Hematopoietic multipotent progenitor cell treated with erythropoietin and hydrocortisone succinate and interleukin-3 and kit ligand, for 6 days (in vitro differentiated cells): ENCODE measurements at regions not wholly inside any gene's neighbourhood (a gene's known extent, or its start where the extent isn't known, plus 50 kb on each side); places are given as distances from the start of the nearest gene placed in this dataset.

Source experiments
- DNase-seq: peaks from one replicate; pipeline ENCODE4 v3.0.0-alpha.2; 2015

DNA sequence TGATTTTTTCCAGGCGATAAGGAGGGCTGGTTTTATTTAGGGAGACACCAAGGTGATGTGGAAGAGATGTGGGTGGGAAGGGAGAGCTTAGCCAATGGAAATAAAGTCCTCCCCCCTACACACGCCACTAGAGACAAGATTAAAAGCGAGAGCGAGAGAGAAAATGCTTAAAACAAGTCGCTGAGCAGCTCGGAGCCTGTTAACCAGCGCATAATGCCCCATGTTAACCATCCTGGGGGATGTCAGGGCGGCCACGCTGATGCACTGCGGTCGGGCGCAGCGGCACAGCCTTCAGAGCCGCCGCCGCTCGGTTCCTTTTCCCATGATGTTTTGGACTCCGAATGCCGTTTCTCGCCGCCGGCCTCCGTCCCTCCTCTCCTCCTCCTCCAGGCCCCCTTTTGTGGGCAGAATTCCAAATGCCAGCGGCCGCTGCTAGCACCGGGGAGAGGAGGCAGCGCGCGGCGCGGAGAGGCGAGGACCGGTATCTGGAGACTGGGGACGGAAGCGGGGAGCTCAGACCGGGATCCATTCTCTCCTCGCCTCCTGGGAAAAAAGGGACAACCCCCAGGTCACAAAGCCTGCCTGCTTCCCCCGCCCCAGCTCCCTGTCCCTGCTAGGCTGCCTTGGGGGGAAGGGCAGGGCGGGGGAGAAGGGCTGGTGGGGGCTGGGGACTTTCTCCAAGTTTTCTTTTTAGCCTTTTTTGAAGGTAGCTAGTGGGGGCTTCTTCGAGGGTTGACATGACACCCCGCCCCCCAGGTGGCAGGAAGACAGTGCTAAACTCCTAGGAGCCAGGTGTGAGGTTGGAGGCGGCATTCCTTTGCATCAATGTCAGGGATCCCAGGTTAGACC is 98.1 kb upstream of the CCL2 start:
- peak; percentile 10 for DNase-seq

DNA sequence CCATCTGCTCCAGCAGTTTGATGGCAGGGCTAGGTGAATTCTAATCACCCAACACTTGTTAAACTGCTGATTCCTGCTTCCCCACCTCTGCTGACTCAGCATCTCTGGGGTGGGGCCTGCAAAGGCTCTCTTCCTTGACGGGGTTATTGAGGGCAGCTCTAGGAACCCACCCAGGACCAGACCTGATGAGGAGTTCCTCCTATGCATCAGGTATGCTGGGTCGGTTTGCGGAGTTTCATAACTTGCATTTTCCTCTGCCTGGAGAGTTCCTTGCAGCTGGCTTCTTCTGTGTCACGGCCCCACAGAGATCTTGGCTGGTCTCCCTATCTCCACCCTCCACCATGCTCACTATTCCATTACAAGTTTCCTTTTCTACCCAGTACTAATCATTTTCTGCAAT is 93.4 kb upstream of the CCL2 start:
- DNase-seq = no peak

DNA sequence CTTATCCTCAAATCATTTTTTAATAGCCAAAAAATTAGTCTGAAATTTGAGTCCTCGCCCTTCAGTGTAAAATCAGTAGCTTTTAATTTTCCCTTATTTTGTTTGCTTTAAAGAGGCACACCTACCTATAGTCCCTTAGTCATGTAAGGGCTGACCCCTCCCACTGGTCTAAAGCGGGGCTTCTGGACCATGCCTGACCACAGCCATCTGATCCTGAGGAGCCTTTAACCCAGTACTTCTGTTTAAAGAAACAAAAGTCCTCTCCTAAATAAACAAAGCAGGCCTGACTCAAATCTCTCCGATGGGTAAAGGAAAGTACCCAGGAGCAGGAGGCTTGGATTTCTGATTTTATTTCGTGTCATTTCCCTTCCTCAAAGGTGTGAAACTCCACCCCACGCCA is 92.0 kb upstream of the CCL2 start:
- DNase-seq = no peak

DNA sequence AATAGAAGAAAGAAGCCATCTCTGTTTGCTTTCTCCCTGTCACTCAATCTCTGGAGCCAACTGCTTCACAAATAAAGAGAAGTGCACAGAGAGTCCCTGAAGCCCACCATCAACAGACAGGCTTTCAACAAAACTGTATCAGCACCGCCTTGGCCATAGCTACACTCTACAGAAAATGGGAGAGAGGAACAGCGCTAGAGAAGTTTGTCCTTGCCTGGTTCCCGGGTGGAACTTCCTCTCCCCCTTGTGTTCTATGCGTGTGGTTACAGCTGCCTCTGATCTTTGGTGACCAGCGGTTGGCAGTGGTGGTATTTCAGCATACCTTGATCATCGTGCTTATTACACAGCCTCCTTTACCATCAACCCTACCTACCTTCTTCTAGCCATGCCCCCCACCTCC is 91.4 kb upstream of the CCL2 start:
- DNase-seq = peak; percentile 58

DNA sequence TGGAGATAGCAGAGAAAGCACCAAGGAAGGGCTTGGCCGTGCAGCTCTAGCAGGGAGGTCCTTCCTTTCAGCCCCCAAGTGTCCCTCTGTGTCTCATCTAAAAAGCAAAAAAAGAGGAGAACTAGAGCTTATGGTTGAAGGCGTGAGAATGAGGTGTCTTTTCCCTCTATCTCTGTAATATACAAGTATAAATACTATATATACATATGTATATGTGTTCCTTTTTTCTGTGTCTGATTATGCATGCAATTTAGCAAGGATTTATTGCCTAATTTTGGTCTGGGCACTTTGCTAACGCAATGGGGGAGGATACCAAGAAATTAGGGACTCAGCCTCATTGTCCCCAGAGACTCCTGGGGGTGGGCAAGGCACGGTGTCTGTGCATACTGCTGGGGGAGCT is 90.2 kb upstream of the CCL2 start:
- no peak for DNase-seq

DNA sequence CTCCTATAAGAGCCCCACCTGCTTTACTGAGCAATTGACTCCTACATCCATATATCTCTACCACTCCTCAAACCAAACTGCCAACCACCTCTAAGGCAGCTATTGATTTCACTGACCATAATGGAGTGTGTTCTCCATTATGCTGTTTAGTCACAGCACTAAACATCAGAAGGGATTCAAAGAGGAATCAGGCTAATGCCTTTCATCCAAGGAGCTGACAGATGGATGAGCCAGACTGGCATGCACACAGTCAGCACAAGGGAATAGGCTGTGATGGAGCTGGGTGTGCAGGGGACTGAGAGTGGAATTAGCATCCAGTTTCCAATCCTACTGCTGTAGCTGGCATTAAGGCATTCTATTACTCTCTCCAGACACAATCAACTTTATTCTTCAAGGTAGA is 88.7 kb upstream of the CCL2 start:
- DNase-seq = no peak

DNA sequence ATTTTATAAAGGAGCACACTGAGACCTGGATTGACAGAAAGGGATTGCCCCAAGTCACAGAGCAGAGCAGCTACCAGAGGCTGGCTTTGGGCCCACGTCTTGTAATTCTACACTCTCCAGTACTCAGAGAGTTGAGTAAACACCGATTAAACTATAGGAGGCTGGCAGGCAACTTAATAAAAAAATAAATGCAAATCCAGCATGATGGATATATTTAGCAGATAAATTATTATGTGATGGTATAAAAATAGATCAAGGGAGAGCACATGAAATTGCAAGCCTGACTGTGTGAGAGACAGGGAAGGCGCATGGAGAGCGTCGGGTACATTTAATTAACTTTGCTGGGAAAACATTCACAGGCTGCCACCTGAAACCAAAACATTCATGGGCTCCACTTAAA is 87.7 kb upstream of the CCL2 start:
- DNase-seq = no peak

DNA sequence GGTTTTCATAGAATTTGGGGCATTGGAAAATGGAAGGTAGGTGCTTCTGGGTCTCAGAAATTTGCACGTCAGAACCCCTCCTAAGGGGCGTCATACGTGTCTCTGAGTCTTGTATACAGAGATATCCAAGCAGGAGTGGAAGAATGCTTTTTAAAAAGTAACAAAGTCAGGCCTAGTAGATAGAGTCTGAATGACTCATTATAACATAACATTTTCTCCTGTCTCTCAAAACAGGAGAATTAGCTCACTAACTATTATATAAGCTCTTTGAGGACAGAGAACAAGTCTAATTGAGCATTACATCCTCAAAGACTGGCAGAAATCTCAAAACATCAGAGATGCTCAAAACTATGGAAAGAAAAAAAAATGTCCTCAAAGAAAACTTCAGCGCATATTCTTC is 86.1 kb upstream of the CCL2 start:
- no peak for DNase-seq

DNA sequence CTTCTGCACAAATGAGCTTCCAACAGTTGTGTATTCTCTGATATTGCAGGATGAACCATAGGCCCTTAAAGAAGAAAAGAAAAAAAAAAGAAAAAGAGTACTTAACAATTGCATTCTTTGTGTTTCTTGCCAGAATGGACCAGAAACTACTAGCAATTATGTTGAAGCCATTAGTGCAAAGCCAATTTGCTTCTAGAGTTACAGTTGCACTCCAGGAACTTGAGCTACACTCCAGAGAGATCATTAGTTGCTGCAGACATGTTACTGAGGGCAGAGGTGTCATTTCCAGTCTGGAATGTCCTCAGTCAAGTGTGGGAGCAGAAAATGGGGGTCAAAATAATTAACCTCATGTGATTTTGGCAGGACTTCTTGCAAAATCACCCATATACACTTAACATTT is 85.6 kb upstream of the CCL2 start:
- no peak for DNase-seq

DNA sequence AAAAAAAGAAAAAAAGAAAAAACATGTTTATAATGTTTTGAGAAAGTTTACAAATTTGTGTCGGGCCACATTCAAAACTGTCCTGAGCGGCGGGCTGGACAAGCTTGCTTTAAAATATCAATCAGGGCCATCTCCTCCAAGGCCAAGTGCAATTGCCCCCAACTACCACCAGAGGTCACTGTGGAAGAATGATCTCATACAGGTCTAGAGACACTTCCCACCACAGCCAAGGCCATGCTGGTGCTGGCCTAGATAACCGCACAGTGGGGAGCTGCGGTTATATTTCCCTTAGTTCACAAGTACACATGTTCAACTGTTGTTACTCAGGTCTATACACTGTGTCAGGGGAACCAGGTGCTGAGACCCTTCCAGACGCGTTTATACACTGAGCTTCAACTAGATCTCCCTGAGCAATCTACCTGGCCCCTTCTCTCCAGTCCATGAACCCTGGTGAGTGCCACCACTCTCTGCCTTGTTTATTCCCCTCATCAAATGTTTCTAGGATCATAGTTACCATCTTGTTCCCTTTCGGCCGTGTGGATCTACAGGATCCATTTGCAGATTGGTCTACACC is 83.8 kb upstream of the CCL2 start:
- peak; percentile 91 for DNase-seq

DNA sequence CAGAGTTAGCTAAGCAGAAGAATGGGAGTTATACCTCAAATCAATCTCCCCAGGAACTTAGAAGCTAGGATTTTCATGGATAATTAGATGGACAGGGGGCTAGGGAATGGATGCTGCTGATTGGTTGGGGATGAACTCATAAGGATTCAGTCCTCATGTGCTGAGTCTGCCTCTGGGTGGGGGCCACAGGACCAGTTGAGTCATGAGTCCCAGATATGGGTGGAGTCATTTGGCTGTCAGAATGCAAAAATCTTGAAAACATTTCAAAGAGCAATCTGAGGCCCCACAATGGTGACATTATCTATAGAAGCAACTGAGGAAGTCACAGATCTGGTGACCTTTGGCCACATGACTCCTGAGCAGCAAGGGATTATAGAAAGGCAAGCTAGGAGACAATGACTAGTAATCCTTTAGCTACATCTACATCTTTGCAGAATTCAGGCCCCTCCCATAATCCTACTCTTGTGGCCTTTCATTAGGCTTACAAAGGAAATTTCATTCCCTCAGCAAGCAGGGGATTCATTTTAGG is 82.6 kb upstream of the CCL2 start:
- no peak for DNase-seq

DNA sequence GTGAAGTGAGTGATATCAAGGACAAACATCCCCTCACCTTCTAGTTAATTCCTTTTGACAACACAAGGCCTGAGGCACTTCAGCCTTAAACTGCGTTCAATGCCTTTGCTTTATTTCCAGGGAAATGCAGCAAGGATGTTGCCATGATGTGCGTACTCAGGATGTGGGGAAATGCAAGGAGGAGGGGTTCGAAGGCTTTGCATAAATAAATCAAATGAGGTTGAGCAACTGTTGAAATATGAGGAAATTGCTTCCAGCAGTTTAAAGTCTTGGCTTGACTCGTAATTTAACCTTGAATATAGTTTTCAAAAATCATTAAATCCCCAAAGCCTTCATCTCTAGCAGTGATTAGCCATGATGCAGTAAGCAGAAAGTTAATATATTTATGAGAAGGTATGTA is 81.8 kb upstream of the CCL2 start:
- DNase-seq = no peak

DNA sequence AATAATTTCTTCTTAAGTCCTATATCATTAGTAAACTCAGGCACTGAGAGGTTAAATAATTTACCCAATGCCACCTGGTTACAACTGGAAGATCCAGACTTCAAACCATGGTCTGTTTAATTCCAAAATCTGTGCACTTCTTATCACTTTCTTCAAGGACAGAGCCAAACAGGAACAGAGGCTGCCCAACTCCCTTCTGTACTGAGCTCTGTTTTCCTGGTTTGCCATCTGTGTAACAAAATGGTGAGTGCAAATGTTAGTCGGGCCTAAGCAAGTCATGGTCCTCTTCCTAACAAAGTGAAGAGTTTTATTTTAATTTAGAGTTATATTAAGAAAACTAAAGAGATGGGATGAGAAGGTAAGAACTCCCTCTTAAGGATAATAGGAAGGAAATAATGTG is 80.6 kb upstream of the CCL2 start:
- no peak for DNase-seq

DNA sequence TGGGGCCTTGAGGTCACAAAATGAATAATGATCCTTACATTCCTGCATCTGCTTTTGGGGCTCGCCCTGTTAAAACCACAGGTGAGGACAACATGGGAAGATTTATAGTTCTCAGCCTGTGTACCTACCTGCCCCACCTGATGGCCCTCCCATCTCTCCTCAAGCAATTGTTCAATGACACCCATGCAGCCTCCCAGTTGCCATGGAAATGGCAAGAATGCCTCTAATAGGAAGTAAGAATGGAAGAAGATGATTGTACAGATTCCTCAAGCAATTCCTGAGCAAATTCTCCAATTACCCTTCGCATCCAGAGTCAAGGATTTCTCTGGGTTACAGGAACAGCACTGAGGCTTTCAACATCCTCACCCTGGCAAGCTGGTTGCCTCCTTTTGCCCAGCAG is 78.6 kb upstream of the CCL2 start:
- no peak for DNase-seq

DNA sequence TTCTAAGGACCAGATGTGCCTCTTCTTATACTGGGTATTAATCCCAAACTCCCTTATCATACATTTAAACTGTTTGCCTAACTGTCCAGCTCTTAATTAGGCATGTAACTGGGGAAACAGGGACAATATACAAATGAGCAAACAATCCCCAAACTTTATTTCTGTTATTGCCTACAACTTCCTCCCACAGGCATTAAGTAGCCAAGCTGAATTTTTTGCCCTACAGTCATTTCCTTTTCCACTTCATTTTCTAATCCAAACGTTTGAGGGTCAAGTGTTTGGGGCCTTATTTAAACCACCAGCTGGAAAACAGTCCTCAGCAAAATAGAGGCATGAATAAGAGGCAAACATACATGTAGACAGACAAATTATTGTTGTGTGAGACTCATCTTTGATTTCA is 77.4 kb upstream of the CCL2 start:
- DNase-seq = no peak

DNA sequence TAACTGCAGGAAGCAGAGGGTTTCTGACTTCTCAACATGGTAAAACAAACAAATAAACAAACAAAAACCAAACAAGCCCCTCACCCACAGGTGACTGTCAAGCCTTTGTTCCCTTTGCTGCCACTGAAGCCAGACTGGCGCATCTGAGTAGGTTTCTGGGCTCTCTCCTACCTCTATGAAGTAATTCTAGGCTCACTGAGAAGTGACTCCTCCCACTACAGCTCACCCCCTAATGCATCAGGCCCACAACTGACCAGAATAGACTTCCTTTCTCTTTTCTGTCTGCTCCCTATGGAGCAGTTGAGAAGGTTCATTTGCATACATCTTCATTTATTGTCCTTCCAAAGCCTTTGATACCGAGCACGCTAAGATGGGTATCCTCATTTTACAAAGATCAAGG is 77.0 kb upstream of the CCL2 start:
- DNase-seq = no peak

DNA sequence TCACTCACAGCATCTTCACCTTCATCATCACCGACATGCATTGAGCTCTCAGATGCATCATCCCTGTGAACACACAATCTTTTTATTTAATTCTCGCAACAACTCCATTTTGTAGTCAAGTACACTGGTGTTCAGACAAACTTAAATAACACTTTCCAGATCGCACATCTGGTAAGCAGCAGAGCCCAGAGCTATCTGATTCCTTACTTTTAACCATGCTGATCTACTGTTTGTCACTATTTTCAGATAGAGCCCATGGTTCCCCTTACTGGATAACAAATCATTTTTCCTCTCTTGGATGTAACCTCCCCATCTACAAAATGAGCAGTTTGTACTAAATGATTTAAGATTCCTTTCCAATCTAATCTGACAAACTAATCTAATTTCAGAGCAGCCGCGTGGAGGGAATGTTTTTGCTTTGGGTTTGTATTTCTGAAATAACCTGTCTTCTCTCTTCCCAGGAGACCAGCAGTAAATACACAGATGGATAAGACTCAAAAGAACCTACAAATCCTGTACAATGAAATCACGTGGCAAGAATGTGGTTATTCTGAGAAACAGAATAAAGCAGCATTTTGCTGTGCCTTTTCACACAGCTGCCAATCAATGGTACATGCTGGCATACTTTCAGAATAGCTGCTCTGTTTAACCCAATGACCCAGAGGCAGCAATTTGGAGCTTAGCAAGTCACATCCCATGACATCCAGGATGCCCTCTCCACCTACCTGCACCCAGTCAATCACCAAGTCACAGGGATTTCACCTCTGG is 72.9 kb upstream of the CCL2 start:
- DNase-seq = no peak

DNA sequence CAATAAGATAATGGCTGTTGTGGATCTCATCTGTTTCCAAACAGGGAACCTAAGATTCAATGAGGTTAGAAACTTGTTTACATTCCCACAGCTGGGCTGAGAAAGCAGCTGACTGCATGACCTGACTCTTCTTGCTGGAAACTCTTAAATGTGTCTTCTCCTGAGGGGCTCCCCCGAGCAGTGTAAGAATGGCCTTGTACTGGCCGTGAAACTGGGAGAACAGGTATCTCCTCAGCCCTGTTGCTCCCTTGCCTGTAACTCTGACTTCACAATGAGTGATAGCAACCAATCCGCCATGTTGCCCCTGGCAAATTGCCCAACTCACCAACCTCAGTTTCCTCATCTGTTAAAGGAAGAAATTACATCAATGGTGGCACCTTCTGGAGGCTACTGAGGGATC is 59.1 kb upstream of the CCL2 start:
- no peak for DNase-seq

DNA sequence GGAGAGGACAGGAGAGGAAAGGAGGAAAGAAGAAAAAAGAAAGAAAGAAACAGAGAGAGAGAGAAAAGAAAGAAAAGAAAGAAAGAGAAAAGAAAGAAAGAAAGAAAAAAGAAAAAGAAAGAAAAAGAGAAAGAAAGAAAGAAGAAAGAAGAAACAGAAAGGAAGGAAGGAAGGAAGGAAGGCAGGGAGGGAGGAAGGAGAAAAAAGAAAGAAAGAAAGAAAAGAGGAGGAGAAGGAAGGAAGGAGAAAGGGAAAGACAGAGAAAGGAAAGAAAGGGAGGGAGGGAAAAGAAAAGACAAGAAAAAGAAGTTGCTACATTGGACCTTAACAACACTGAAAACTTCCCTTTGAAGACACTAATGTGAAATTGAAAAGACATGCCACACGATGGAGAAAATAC is 56.6 kb upstream of the CCL2 start:
- no peak for DNase-seq

DNA sequence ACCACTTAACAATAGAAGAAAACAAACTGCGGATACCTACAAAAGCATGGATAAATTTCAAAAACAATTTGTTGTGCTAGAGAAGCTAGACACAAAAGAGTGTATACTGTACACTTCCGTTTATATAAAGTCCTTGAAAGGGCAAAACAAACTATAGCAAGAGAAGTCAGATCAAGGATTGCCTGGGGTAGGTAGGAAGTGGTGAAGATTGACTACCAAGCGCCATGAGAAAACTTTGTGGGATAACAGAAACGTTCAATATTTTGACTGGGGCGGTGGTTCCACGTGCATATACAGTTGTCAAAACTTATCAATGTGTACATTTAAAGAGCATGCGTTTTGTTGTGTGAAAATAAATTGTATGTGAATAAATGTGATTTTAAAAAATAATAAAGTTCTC is 55.6 kb upstream of the CCL2 start:
- no peak for DNase-seq

DNA sequence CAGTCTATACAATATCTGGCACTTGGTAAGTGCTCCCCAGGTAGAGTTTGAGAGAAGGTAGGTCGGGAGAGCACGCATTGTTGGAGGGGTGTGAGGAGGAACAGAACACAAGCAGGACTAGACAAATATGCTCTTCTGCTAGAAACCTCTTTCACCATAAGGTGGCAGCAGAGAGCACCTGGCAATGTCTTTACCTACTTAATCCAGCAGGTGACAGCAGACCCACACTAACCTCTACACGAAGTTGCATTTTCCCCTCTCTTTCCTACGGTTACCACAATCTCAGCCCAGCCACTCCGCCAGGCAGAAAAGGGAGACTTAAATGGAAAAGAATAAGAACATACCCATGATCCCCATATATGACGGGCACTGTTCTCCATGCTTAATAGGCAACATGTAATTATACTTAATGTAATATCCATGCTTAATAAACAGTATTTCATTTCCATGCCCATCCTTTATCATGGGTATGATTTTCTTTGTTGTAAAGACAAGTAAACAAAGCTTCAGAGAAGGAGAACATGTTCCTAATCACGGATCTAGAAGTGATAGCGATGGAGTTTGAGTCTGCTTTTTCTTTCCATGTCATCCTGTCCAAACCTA is 55.1 kb upstream of the CCL2 start:
- DNase-seq = peak; percentile 92

DNA sequence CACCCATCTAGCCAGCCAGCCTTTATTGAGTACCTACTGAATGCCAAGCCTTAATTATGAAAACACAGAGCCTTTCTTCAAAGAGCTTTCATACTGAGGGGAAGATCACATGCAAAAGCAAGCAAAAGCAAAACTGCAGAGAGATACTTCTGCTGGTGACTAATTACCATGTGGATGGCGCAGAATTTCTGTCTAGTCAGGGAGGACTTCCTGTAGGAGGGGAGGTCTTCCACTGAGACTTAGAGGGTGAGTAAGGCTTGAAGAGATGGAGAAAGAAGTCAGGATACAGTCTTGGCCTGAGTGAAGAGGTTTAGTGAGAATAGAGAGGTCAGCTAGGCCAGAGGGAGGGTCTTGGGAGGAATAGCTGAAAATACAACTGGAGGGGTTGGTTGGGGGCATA is 53.9 kb upstream of the CCL2 start:
- DNase-seq = no peak

DNA sequence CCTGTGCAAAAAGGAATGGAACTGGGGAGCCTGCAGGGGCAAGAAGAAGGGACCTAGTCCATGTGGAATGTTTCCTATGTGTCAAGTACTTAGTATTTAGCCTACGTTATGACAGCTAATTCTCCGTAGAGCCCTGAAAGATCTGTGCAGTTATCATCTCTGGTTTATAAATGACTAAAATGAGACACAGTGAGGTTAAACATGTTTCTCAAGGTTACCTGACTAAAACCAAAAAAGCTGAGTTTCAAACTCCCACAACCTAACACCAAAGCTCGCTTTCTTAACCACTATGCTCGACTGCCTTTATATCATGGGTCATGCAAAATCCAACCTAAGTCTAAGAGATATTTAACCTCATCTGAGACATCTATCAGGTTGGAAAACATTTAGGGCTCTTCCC is 53.3 kb upstream of the CCL2 start:
- no peak for DNase-seq
